ENCODE measurements at regions not wholly inside any gene's neighbourhood (a gene's known extent, or its start where the extent isn't known, plus 50 kb on each side); places are given as distances from the start of the nearest gene placed in this dataset.

GRCh38 chr1:103949779-103950178, 200.1 kb downstream of the AMY1C start:
- no peak overlapping the region for H3K27ac ChIP-seq (ENCODE audit: insufficient read depth, low read depth, low read length)
- H3K4me2 ChIP-seq (ENCODE audit: insufficient read depth, low read length), result no peak overlapping the region
- TF ChIP-seq POLR2AphosphoS5 (IDR thresholded peaks at IDR 0.05; ENCODE audit: insufficient read depth, low read depth, low read length) (no peak), FOS (IDR thresholded peaks at IDR 0.05; ENCODE audit: borderline replicate concordance, insufficient read depth, low read length) (no peak), JUN (IDR thresholded peaks at IDR 0.05; ENCODE audit: borderline replicate concordance, insufficient read depth, insufficient read length, low read depth) (no peak), MYC (IDR thresholded peaks at IDR 0.05; ENCODE audit: low read depth, low read length) (no peak), EZH2 (IDR thresholded peaks at IDR 0.05; ENCODE audit: borderline replicate concordance, low read depth, low read length, severe bottlenecking) (no peak), POLR2A (IDR thresholded peaks at IDR 0.05; ENCODE audit: low read depth, low read length) (no peak), GATA2 (IDR thresholded peaks at IDR 0.05; ENCODE audit: insufficient read depth, insufficient read length, low read depth, low read length) (no peak)
- TF ChIP-seq, protein P1, sequence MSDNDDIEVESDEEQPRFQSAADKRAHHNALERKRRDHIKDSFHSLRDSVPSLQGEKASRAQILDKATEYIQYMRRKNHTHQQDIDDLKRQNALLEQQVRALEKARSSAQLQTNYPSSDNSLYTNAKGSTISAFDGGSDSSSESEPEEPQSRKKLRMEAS (IDR thresholded peaks at IDR 0.05; ENCODE audit: insufficient read depth, insufficient read length), result no peak
- TF ChIP-seq, protein P2, sequence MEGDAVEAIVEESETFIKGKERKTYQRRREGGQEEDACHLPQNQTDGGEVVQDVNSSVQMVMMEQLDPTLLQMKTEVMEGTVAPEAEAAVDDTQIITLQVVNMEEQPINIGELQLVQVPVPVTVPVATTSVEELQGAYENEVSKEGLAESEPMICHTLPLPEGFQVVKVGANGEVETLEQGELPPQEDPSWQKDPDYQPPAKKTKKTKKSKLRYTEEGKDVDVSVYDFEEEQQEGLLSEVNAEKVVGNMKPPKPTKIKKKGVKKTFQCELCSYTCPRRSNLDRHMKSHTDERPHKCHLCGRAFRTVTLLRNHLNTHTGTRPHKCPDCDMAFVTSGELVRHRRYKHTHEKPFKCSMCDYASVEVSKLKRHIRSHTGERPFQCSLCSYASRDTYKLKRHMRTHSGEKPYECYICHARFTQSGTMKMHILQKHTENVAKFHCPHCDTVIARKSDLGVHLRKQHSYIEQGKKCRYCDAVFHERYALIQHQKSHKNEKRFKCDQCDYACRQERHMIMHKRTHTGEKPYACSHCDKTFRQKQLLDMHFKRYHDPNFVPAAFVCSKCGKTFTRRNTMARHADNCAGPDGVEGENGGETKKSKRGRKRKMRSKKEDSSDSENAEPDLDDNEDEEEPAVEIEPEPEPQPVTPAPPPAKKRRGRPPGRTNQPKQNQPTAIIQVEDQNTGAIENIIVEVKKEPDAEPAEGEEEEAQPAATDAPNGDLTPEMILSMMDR (IDR thresholded peaks at IDR 0.05; ENCODE audit: extremely low read depth in 1 of 2, insufficient read depth in 1 of 2, low read depth in 1 of 2, low read length in 2 of 2), result no peak
- H3K4me3 ChIP-seq (replicated peaks in 1 of 3; ENCODE audit: insufficient read depth in 1 of 3, low read depth in 1 of 3, low read length in 3 of 3), result no peak overlapping the region
- no TSS peak for BruUV-seq (replicated peaks)
- ChIA-PET POLR2A (no interaction called here), CTCF (no interaction called here)
- H3K9ac ChIP-seq (replicated peaks; ENCODE audit: extremely low read depth, insufficient read depth, low read length), result no peak overlapping the region
- no peaks in the 10 kb centered on the region for H3K27me3 ChIP-seq (ENCODE audit: control insufficient read depth in 2 of 2, insufficient read depth in 2 of 2, low read length in 2 of 2)
- intact Hi-C loops (cut with micrococcal nuclease) (no loop called here), dilution Hi-C loops (cut with MboI; ENCODE audit: extremely low pct_ligation_motif_present, low sequenced_read_pairs) (no loop called here)
- DNase-seq (ENCODE audit: low read depth, low spot score), result no peak
- H3K9me1 ChIP-seq (replicated peaks; ENCODE audit: control insufficient read depth, extremely low read depth, insufficient read depth, low read length), result no peaks in the 10 kb centered on the region
- H3K79me2 ChIP-seq (ENCODE audit: control insufficient read depth, insufficient read depth, low read length), result no peaks in the 10 kb centered on the region
- no peak for FAIRE-seq
- H4K20me1 ChIP-seq (replicated peaks; ENCODE audit: control insufficient read depth, extremely low read depth, insufficient read depth, low read length), result no peaks in the 10 kb centered on the region
- H3K36me3 ChIP-seq (ENCODE audit: control insufficient read depth in 2 of 2, extremely low read depth in 1 of 2, insufficient read depth in 2 of 2, low read length in 2 of 2), result no peaks in the 10 kb centered on the region
- no peaks in the 10 kb centered on the region for H3K4me1 ChIP-seq (ENCODE audit: control insufficient read depth, extremely low read depth, insufficient read depth, low read length)
- H2AFZ ChIP-seq (ENCODE audit: low read depth, low read length), result no peak overlapping the region
- no peaks in the 10 kb centered on the region for H3K9me3 ChIP-seq (replicated peaks; ENCODE audit: control insufficient read depth, insufficient read depth, low read length)

All from endothelial cell of umbilical vein (primary cell).